ENCODE measurements at regions not wholly inside any gene's neighbourhood (a gene's known extent, or its start where the extent isn't known, plus 50 kb on each side); places are given as distances from the start of the nearest gene placed in this dataset.

GRCh38 chr10:71076473-71077142 lies 135.8 kb upstream of the UNC5B start:
- H3K4me2 ChIP-seq (ENCODE audit: low read depth, low read length), result no peak overlapping the region
- DNase-seq (no peak), ATAC-seq (ENCODE audit: low read depth) (no peak)
- H3K36me3 ChIP-seq (ENCODE audit: control insufficient read depth, insufficient read depth, low read length), result no peaks in the 10 kb centered on the region
- H3K9me3 ChIP-seq (ENCODE audit: control insufficient read depth, insufficient read depth, low read length), result no peaks in the 10 kb centered on the region
- no peak overlapping the region for H2BK20ac ChIP-seq (ENCODE audit: low read depth, low read length)
- H3K9me1 ChIP-seq (ENCODE audit: insufficient read depth, low read length), result no peaks in the 10 kb centered on the region
- H3K9ac ChIP-seq (ENCODE audit: low read depth, low read length), result no peak overlapping the region
- BruUV-seq (replicated peaks), result no TSS peak
- H3K18ac ChIP-seq (ENCODE audit: low read depth, low read length), result no peak overlapping the region
- H3K27ac ChIP-seq (ENCODE audit: insufficient read depth, low read length), result no peak overlapping the region
- WGBS, 2 experiments (ENCODE audit: extremely low coverage in 2 of 2, insufficient read length in 1 of 2), result 72% methylated on average over 2 of the region's 8 CpGs; no CpG with 5 or more reads in 1 of the 2 experiments
- in situ Hi-C loops (cut with MboI; ENCODE audit: low sequenced_read_pairs), result no loop called here
- H3K4me3 ChIP-seq (ENCODE audit: insufficient read depth, low read depth, low read length), result no peak overlapping the region
- ChIA-PET POLR2A (ENCODE audit: unreplicated experiment) (no interaction called here), CTCF (no interaction called here)
- H3K56ac ChIP-seq (ENCODE audit: extremely low read depth, insufficient read depth, low read length), result no peak overlapping the region
- H4K91ac ChIP-seq (ENCODE audit: insufficient read depth, low read depth, low read length), result no peak overlapping the region
- no peak overlapping the region for H4K5ac ChIP-seq (ENCODE audit: low read depth, low read length)
- H3K4me1 ChIP-seq (ENCODE audit: control insufficient read depth, insufficient read depth, low read length), result no peaks in the 10 kb centered on the region
- no peak overlapping the region for H2BK120ac ChIP-seq (ENCODE audit: low read depth, low read length)
- TF ChIP-seq NFE2L2 (IDR thresholded peaks at IDR 0.05; ENCODE audit: low read depth, low read length) (no peak), FOS (IDR thresholded peaks at IDR 0.05; ENCODE audit: low read depth, low read length) (no peak)
- no peak overlapping the region for H3K4ac ChIP-seq (ENCODE audit: low read depth, low read length)
- H2BK15ac ChIP-seq (ENCODE audit: low read depth, low read length), result no peak overlapping the region
- H3K79me1 ChIP-seq (ENCODE audit: low read depth in 1 of 2, low read length in 2 of 2), result no peaks in the 10 kb centered on the region
- H2BK5ac ChIP-seq (ENCODE audit: low read depth, low read length, poor library complexity, severe bottlenecking), result no peak overlapping the region
- dilution Hi-C loops (cut with HindIII; ENCODE audit: low sequenced_read_pairs, unreplicated experiment), result no loop called here
- H2AK5ac ChIP-seq (ENCODE audit: low read depth, low read length), result no peak overlapping the region
- no peak overlapping the region for H2AFZ ChIP-seq (replicated peaks; ENCODE audit: low read length, poor library complexity)
- intact Hi-C loops (cut with micrococcal nuclease), result no loop called here
- no peak overlapping the region for H3K23ac ChIP-seq (ENCODE audit: low read depth, low read length)
- H2AK9ac ChIP-seq (replicated peaks; ENCODE audit: low read depth, low read length, poor library complexity), result no peak overlapping the region
- no peak overlapping the region for H3K14ac ChIP-seq (replicated peaks; ENCODE audit: low read depth, low read length)
- peaks cover 41% of the 10 kb centered on the region for H3K27me3 ChIP-seq (ENCODE audit: control insufficient read depth, insufficient read depth, low read length)
- no peaks in the 10 kb centered on the region for H4K20me1 ChIP-seq (ENCODE audit: insufficient read depth, low read length)
- no peak overlapping the region for H4K8ac ChIP-seq (ENCODE audit: low read depth in 2 of 2, low read length in 2 of 2)

Measured in IMR-90 (cell line).